OCI-LY7 (cell line): ENCODE measurements at regions not wholly inside any gene's neighbourhood (a gene's known extent, or its start where the extent isn't known, plus 50 kb on each side); places are given as distances from the start of the nearest gene placed in this dataset. TPM values are rescaled to one million over a fixed set of nuclear protein-coding genes. Genes with fewer than 3 reads are reported as not detected.

Experiments used
- BruUV-seq: library from RNA; stranded (reverse); fragments of 400-500 nt; replicated peaks from 2 replicates; lab custom pipeline; 2021; lab: Mats Ljungman, UMichigan
- CTCF ChIA-PET: fragments of 300-600 bp; sonication (Branson Sonifier 250); formaldehyde crosslinking; loops from one replicate; lab custom pipeline; 2022; ENCODE audit warnings: antibody characterized with exemption; ENCODE audit not compliant: unreplicated experiment; lab: Charles Lee
- POLR2A ChIA-PET: fragments of 300-600 bp; sonication (Branson Sonifier 250); formaldehyde crosslinking; loops from one replicate; lab custom pipeline; 2022; ENCODE audit warnings: antibody characterized with exemption; lab: Charles Lee
- DNase-seq: peaks from one replicate; pipeline ENCODE4 v3.0.0-alpha.2; 2015; ENCODE audit warnings: low spot score
- H2AFZ ChIP-seq: fragments of 200-600 bp; sonication (generic), shearing (Covaris generic); 2 replicates; pipeline ENCODE4 v1.6.1; 2014; ENCODE audit warnings: mild to moderate bottlenecking, antibody characterized with exemption, low read length, moderate library complexity
- H3K27ac ChIP-seq: fragments of 200-600 bp; sonication (generic); 2 replicates; pipeline ENCODE4 v1.5.1; 2014; ENCODE audit warnings: mixed run types, low read depth, mild to moderate bottlenecking, moderate library complexity, low read length, inconsistent platforms; ENCODE audit not compliant: poor library complexity, severe bottlenecking
- H3K36me3 ChIP-seq: fragments of 200-600 bp; sonication (generic); 2 replicates; pipeline ENCODE4 v1.6.1; 2014; ENCODE audit warnings: mild to moderate bottlenecking, antibody characterized with exemption, low read length, moderate library complexity, mixed read lengths; ENCODE audit not compliant: insufficient read depth
- H3K4me1 ChIP-seq: fragments of 200-600 bp; sonication (generic); 2 replicates; pipeline ENCODE4 v1.5.1; 2014; ENCODE audit warnings: mild to moderate bottlenecking, low read length; ENCODE audit not compliant: insufficient read depth, poor library complexity, severe bottlenecking
- H3K4me2 ChIP-seq: fragments of 200-600 bp; sonication (generic); 2 replicates; pipeline ENCODE4 v1.6.1; 2014; ENCODE audit warnings: mild to moderate bottlenecking, low read length
- H3K4me3 ChIP-seq: fragments of 200-600 bp; sonication (generic); 2 replicates; pipeline ENCODE4 v1.5.1; 2014; ENCODE audit warnings: mild to moderate bottlenecking, low read depth, low read length; ENCODE audit not compliant: poor library complexity, severe bottlenecking
- H3K79me2 ChIP-seq: fragments of 200-600 bp; sonication (generic); 2 replicates; pipeline ENCODE4 v1.6.1; 2016; ENCODE audit warnings: low read depth, mild to moderate bottlenecking, low read length, moderate library complexity, mixed read lengths; ENCODE audit not compliant: insufficient read depth
- H3K9me2 ChIP-seq: fragments of 200-600 bp; sonication (generic); 2 replicates; pipeline ENCODE4 v1.6.1; 2016; ENCODE audit warnings: mild to moderate bottlenecking, low read length, mixed read lengths; ENCODE audit not compliant: insufficient read depth
- H3K9me3 ChIP-seq: fragments of 200-600 bp; sonication (generic); 2 replicates; pipeline ENCODE4 v1.6.1; 2014; ENCODE audit warnings: mild to moderate bottlenecking, mixed run types, low read length, mixed read lengths
- H4K20me1 ChIP-seq: fragments of 200-600 bp; sonication (generic); 2 replicates; pipeline ENCODE4 v1.6.1; 2014; ENCODE audit warnings: mild to moderate bottlenecking, antibody characterized with exemption, low read length, moderate library complexity, mixed read lengths; ENCODE audit not compliant: insufficient read depth
- EZH2phosphoT487 ChIP-seq: fragments of 200-600 bp; sonication (generic); IDR thresholded peaks from 2 replicates; pipeline ENCODE4 v1.6.1; 2018; ENCODE audit warnings: low read depth, borderline replicate concordance, mild to moderate bottlenecking, mixed run types, antibody characterized with exemption, low read length, moderate library complexity, mixed read lengths
- intact Hi-C: fragments of 100-400 bp; cut with micrococcal nuclease; formaldehyde crosslinking; loops from one replicate; pipeline ENCODE4 v1.10.0; 2022; ENCODE audit not compliant: unreplicated experiment
- small RNA-seq: library from RNA; depleted of rRNA; stranded (forward); fragments of <200 nt; gene quantifications from one replicate; pipeline ENCODE3, GENCODE V24; 2014
- TF ChIP-seq, protein P1 (sequence below): fragments of 200-600 bp; sonication (generic); conservative IDR thresholded peaks from 2 replicates; pipeline ENCODE4 v1.5.1; 2014; ENCODE audit warnings: mild to moderate bottlenecking, antibody characterized with exemption, low read length, moderate library complexity, mixed read lengths

DNA sequence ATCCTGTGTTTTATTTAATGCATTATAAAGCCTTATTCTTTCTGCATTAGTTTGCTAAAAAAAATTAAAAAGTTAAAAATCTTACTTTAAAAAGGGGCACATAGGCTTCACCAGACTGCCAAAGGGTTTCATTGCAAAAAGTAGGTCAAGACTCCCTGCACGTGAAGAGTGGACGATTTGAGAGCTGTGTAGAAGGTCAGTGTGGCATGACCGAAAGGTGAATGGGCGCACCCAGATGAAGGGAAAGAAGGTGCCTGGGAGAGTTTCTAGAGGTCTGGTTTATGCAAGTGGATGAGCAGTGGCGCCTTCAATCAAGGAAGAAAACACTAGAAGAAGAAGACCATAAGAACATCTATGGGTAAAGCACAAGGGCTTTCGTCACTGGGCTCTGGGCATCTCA lies 111.0 kb downstream of the SP3 start:
- Histone ChIP-seq H3K79me2 (no peaks in the 10 kb centered on the region), H3K27ac (no peak overlapping the region), H3K4me3 (no peak overlapping the region), H3K9me3 (no peaks in the 10 kb centered on the region), H3K4me1 (peaks cover 22% of the 10 kb centered on the region), H4K20me1 (no peaks in the 10 kb centered on the region), H2AFZ (no peak overlapping the region), H3K9me2 (no peaks in the 10 kb centered on the region), H3K4me2 (no peak overlapping the region), H3K36me3 (no peaks in the 10 kb centered on the region)
- ChIA-PET POLR2A (no interaction called here), CTCF (no interaction called here)
- DNase-seq, result no peak
- BruUV-seq, result no TSS peak
- no peak for TF ChIP-seq EZH2phosphoT487
- TF ChIP-seq, protein P1, sequence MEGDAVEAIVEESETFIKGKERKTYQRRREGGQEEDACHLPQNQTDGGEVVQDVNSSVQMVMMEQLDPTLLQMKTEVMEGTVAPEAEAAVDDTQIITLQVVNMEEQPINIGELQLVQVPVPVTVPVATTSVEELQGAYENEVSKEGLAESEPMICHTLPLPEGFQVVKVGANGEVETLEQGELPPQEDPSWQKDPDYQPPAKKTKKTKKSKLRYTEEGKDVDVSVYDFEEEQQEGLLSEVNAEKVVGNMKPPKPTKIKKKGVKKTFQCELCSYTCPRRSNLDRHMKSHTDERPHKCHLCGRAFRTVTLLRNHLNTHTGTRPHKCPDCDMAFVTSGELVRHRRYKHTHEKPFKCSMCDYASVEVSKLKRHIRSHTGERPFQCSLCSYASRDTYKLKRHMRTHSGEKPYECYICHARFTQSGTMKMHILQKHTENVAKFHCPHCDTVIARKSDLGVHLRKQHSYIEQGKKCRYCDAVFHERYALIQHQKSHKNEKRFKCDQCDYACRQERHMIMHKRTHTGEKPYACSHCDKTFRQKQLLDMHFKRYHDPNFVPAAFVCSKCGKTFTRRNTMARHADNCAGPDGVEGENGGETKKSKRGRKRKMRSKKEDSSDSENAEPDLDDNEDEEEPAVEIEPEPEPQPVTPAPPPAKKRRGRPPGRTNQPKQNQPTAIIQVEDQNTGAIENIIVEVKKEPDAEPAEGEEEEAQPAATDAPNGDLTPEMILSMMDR, result no peak
- intact Hi-C loops, result no loop called here

DNA sequence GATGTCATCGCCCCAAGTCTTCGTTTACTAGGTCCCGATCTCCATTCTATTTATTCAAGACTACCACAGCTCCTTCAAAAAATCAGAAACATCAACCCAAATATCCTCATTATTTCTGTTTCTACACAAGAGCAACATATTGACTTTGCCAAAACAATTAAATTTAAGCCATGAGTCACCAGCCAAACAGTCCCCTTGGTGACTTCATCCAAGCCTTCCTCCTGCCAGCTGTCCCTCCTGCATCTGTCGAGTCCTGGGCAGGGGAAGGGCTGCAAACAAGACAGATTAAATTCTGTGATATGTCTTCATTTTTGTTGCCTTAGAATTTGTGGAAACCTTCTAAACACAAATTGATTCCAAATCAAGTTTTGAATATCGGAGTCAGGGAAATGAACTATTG lies 110.3 kb downstream of the SP3 start:
- Histone ChIP-seq H4K20me1 (no peaks in the 10 kb centered on the region), H3K36me3 (no peaks in the 10 kb centered on the region)
- TF ChIP-seq, protein P1, result no peak
- TF ChIP-seq EZH2phosphoT487, result no peak

DNA sequence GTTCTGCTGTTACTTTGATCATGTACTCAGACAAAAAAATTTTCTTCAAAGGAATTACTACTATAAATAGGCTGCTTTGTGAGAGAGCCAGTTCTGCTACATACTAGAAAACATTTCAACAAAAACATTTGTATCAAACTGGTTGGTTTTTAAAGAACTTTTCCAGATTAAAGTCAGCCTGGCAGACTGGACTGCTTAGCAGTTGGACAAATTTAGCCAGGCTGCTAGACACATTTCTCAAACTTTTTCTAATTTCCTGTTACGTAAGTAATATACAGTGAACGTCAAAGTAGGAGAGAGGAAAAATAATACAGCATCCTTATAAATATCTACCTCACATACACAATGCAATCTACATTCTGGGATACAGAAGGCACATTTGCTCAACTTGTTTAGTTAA lies 109.5 kb downstream of the SP3 start:
- Histone ChIP-seq H3K79me2 (no peaks in the 10 kb centered on the region), H3K4me3 (no peak overlapping the region), H3K9me2 (no peaks in the 10 kb centered on the region), H3K36me3 (no peaks in the 10 kb centered on the region), H3K9me3 (no peaks in the 10 kb centered on the region), H3K4me1 (peaks cover 33% of the 10 kb centered on the region), H3K27ac (no peak overlapping the region), H3K4me2 (no peak overlapping the region), H4K20me1 (no peaks in the 10 kb centered on the region), H2AFZ (no peak overlapping the region)
- BruUV-seq, result no TSS peak
- no peak for TF ChIP-seq EZH2phosphoT487
- TF ChIP-seq, protein P1, result no peak
- CTCF ChIA-PET, result interaction anchor here (0.6 kb wide), 1 partner anchor 39 kb away, joined by 4 read pairs; no protein-coding TSS in a partner anchor
- intact Hi-C loops, result no loop called here
- POLR2A ChIA-PET, result interaction anchor here (0.6 to 1.1 kb wide), 3 partner anchors 11 to 96 kb away, joined by 3 to 9 read pairs (median 7); no protein-coding TSS in a partner anchor
- DNase-seq, result no peak

More for the DNA sequence above, 110.3 kb downstream of the SP3 start:
- no peak overlapping the region for H3K4me3 ChIP-seq
- POLR2A ChIA-PET, result no interaction called here
- no peaks in the 10 kb centered on the region for H3K79me2 ChIP-seq
- no TSS peak for BruUV-seq
- CTCF ChIA-PET, result no interaction called here
- DNase-seq, result no peak
- no peak overlapping the region for H2AFZ ChIP-seq
- no peaks in the 10 kb centered on the region for H3K9me3 ChIP-seq
- H3K4me2 ChIP-seq, result no peak overlapping the region
- H3K27ac ChIP-seq, result no peak overlapping the region
- H3K9me2 ChIP-seq, result no peaks in the 10 kb centered on the region
- peaks cover 29% of the 10 kb centered on the region for H3K4me1 ChIP-seq
- intact Hi-C loops, result no loop called here

Small RNAs in the stretch of these regions (small RNA-seq; reads per million reads assigned to genes)
- gene AC013410.2, result not detected
